Hepatic stellate cell (primary cell): ENCODE measurements at regions not wholly inside any gene's neighbourhood (a gene's known extent, or its start where the extent isn't known, plus 50 kb on each side); places are given as distances from the start of the nearest gene placed in this dataset.
A peak's percentile ranks its signal among the peaks of the same experiment; 100 is the strongest.

ENCODE experiments used
- DNase-seq: peaks from one replicate; pipeline ENCODE4 v3.0.0; 2011; ENCODE audit warnings: low spot score

- DNase-seq = no peak
These were observed 823.1 kb downstream of the LIG4 start for GRCh38 chr13:107392205-107392604.

- DNase-seq = no peak
These were observed 819.6 kb upstream of the ARGLU1 start for GRCh38 chr13:107387525-107387924.

GRCh38 chr13:107379407-107380155, 811.6 kb upstream of the ARGLU1 start:
- DNase-seq = no peak

GRCh38 chr13:107376341-107377125, 808.6 kb upstream of the ARGLU1 start:
- no peak for DNase-seq

GRCh38 chr13:107375701-107376340, 807.9 kb upstream of the ARGLU1 start:
- DNase-seq = no peak

- no peak for DNase-seq
These were observed 806.1 kb upstream of the ARGLU1 start for GRCh38 chr13:107374038-107374437.

GRCh38 chr13:107373551-107373950, 805.6 kb upstream of the ARGLU1 start:
- DNase-seq = peak; percentile 27

GRCh38 chr13:107370015-107370785, 802.3 kb upstream of the ARGLU1 start:
- peak; percentile 29 for DNase-seq

- no peak for DNase-seq
These were observed 799.3 kb upstream of the ARGLU1 start for GRCh38 chr13:107367258-107367657.

GRCh38 chr13:107365466-107366215, 797.7 kb upstream of the ARGLU1 start:
- peak; percentile 22 for DNase-seq

- DNase-seq = no peak
These were observed 796.7 kb upstream of the ARGLU1 start for GRCh38 chr13:107364658-107365057.

- DNase-seq = no peak
These were observed 793.7 kb upstream of the ARGLU1 start for GRCh38 chr13:107361666-107362065.

- no peak for DNase-seq
These were observed 792.1 kb upstream of the ARGLU1 start for GRCh38 chr13:107360010-107360409.

GRCh38 chr13:107358866-107359265, 790.9 kb upstream of the ARGLU1 start:
- no peak for DNase-seq

- DNase-seq = no peak
These were observed 783.4 kb upstream of the ARGLU1 start for GRCh38 chr13:107351305-107351704.

GRCh38 chr13:107348925-107349324, 781.0 kb upstream of the ARGLU1 start:
- DNase-seq = no peak

GRCh38 chr13:107348471-107348870, 780.5 kb upstream of the ARGLU1 start:
- no peak for DNase-seq

- DNase-seq = no peak
These were observed 779.9 kb upstream of the ARGLU1 start for GRCh38 chr13:107347641-107348369.

- no peak for DNase-seq
These were observed 774.8 kb upstream of the ARGLU1 start for GRCh38 chr13:107342747-107343146.

- DNase-seq = no peak
These were observed 771.3 kb upstream of the ARGLU1 start for GRCh38 chr13:107339209-107339608.

- no peak for DNase-seq
These were observed 764.3 kb upstream of the ARGLU1 start for GRCh38 chr13:107332188-107332587.
